ENCODE measurements at regions not wholly inside any gene's neighbourhood (a gene's known extent, or its start where the extent isn't known, plus 50 kb on each side); places are given as distances from the start of the nearest gene placed in this dataset.

GRCh38 chr6:137733372-137733771 lies 133.7 kb upstream of the TNFAIP3 start:
- TF ChIP-seq, protein P1, sequence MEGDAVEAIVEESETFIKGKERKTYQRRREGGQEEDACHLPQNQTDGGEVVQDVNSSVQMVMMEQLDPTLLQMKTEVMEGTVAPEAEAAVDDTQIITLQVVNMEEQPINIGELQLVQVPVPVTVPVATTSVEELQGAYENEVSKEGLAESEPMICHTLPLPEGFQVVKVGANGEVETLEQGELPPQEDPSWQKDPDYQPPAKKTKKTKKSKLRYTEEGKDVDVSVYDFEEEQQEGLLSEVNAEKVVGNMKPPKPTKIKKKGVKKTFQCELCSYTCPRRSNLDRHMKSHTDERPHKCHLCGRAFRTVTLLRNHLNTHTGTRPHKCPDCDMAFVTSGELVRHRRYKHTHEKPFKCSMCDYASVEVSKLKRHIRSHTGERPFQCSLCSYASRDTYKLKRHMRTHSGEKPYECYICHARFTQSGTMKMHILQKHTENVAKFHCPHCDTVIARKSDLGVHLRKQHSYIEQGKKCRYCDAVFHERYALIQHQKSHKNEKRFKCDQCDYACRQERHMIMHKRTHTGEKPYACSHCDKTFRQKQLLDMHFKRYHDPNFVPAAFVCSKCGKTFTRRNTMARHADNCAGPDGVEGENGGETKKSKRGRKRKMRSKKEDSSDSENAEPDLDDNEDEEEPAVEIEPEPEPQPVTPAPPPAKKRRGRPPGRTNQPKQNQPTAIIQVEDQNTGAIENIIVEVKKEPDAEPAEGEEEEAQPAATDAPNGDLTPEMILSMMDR (IDR thresholded peaks at IDR 0.05) = no peak
- no peak for TF ChIP-seq POLR2A (IDR thresholded peaks at IDR 0.05)

All from heart left ventricle (tissue), 13 donors.